ENCODE measurements at regions not wholly inside any gene's neighbourhood (a gene's known extent, or its start where the extent isn't known, plus 50 kb on each side); places are given as distances from the start of the nearest gene placed in this dataset.

- Histone ChIP-seq H3K4me3 (no peak overlapping the region), H3K9me3 (replicated peaks) (no peaks in the 10 kb centered on the region), H3K4me1 (replicated peaks) (no peaks in the 10 kb centered on the region), H3K27me3 (replicated peaks) (no peaks in the 10 kb centered on the region), H3K36me3 (no peaks in the 10 kb centered on the region), H3K27ac (no peak overlapping the region)
- no peak for DNase-seq (ENCODE audit: low read depth in 1 of 2, low spot score in 2 of 2)
These were observed 322.7 kb downstream of the NPIPA8 start for GRCh38 chr16:18013863-18014262.

- H3K9me3 ChIP-seq (replicated peaks): no peaks in the 10 kb centered on the region
- no peak overlapping the region for H3K27ac ChIP-seq
- no peak for DNase-seq (ENCODE audit: low read depth in 1 of 2, low spot score in 2 of 2)
- no peaks in the 10 kb centered on the region; the same call in 1 of the 2 replicates for H3K27me3 ChIP-seq (replicated peaks)
- H3K4me3 ChIP-seq: no peak overlapping the region
- H3K4me1 ChIP-seq (replicated peaks): no peaks in the 10 kb centered on the region
- no peaks in the 10 kb centered on the region; the same call in 1 of the 2 replicates for H3K36me3 ChIP-seq
These were observed 328.2 kb downstream of the NPIPA8 start for GRCh38 chr16:18008356-18008755.

GRCh38 chr16:18003033-18003432 lies 333.5 kb downstream of the NPIPA8 start:
- Histone ChIP-seq H3K4me1 (replicated peaks) (no peaks in the 10 kb centered on the region), H3K27ac (no peak overlapping the region), H3K27me3 (replicated peaks) (no peaks in the 10 kb centered on the region; the same call in 1 of the 2 replicates), H3K36me3 (no peaks in the 10 kb centered on the region; the same call in 1 of the 2 replicates), H3K9me3 (replicated peaks) (no peaks in the 10 kb centered on the region), H3K4me3 (no peak overlapping the region)
- no peak for DNase-seq (ENCODE audit: low read depth in 1 of 2, low spot score in 2 of 2)

- H3K4me3 ChIP-seq: no peak overlapping the region
- no peak overlapping the region for H3K27ac ChIP-seq
- no peak for DNase-seq (ENCODE audit: low read depth in 1 of 2, low spot score in 2 of 2)
- H3K36me3 ChIP-seq: no peaks in the 10 kb centered on the region
- no peaks in the 10 kb centered on the region for H3K4me1 ChIP-seq (replicated peaks)
- H3K27me3 ChIP-seq (replicated peaks): no peaks in the 10 kb centered on the region
- no peaks in the 10 kb centered on the region for H3K9me3 ChIP-seq (replicated peaks)
These were observed 337.5 kb downstream of the NPIPA8 start for GRCh38 chr16:17998996-17999395.

GRCh38 chr16:17998550-17998949 lies 338.0 kb downstream of the NPIPA8 start:
- Histone ChIP-seq H3K27ac (no peak overlapping the region), H3K9me3 (replicated peaks) (no peaks in the 10 kb centered on the region), H3K4me1 (replicated peaks) (no peaks in the 10 kb centered on the region), H3K36me3 (no peaks in the 10 kb centered on the region), H3K4me3 (no peak overlapping the region), H3K27me3 (replicated peaks) (no peaks in the 10 kb centered on the region)
- no peak for DNase-seq (ENCODE audit: low read depth in 1 of 2, low spot score in 2 of 2)

- no peaks in the 10 kb centered on the region for H3K4me1 ChIP-seq (replicated peaks)
- DNase-seq (ENCODE audit: low read depth in 1 of 2, low spot score in 2 of 2): no peak
- no peaks in the 10 kb centered on the region for H3K36me3 ChIP-seq
- no peak overlapping the region for H3K27ac ChIP-seq
- no peaks in the 10 kb centered on the region for H3K9me3 ChIP-seq (replicated peaks)
- no peaks in the 10 kb centered on the region for H3K27me3 ChIP-seq (replicated peaks)
- H3K4me3 ChIP-seq: no peak overlapping the region
These were observed 342.5 kb downstream of the NPIPA8 start for GRCh38 chr16:17994027-17994426.

GRCh38 chr16:17992416-17992815 lies 344.1 kb downstream of the NPIPA8 start:
- Histone ChIP-seq H3K4me1 (replicated peaks) (no peaks in the 10 kb centered on the region), H3K4me3 (no peak overlapping the region), H3K9me3 (replicated peaks) (no peaks in the 10 kb centered on the region), H3K27me3 (replicated peaks) (no peaks in the 10 kb centered on the region), H3K36me3 (no peaks in the 10 kb centered on the region), H3K27ac (no peak overlapping the region)
- no peak for DNase-seq (ENCODE audit: low read depth in 1 of 2, low spot score in 2 of 2)

GRCh38 chr16:17989255-17989654 lies 347.3 kb downstream of the NPIPA8 start:
- DNase-seq (ENCODE audit: low read depth in 1 of 2, low spot score in 2 of 2): no peak
- Histone ChIP-seq H3K27me3 (replicated peaks) (no peaks in the 10 kb centered on the region), H3K4me3 (no peak overlapping the region), H3K9me3 (replicated peaks) (no peaks in the 10 kb centered on the region), H3K4me1 (replicated peaks) (no peaks in the 10 kb centered on the region), H3K36me3 (no peaks in the 10 kb centered on the region), H3K27ac (no peak overlapping the region)

- Histone ChIP-seq H3K27ac (no peak overlapping the region), H3K4me3 (no peak overlapping the region), H3K4me1 (replicated peaks) (no peaks in the 10 kb centered on the region), H3K9me3 (replicated peaks) (no peaks in the 10 kb centered on the region), H3K36me3 (no peaks in the 10 kb centered on the region), H3K27me3 (replicated peaks) (no peaks in the 10 kb centered on the region)
- no peak for DNase-seq (ENCODE audit: low read depth in 1 of 2, low spot score in 2 of 2)
These were observed 347.7 kb downstream of the NPIPA8 start for GRCh38 chr16:17988839-17989238.

GRCh38 chr16:17986991-17987390 lies 349.5 kb downstream of the NPIPA8 start:
- H3K4me3 ChIP-seq: no peak overlapping the region
- H3K27me3 ChIP-seq (replicated peaks): no peaks in the 10 kb centered on the region
- DNase-seq (ENCODE audit: low read depth in 1 of 2, low spot score in 2 of 2): no peak
- no peaks in the 10 kb centered on the region for H3K36me3 ChIP-seq
- no peak overlapping the region for H3K27ac ChIP-seq
- H3K4me1 ChIP-seq (replicated peaks): no peaks in the 10 kb centered on the region
- H3K9me3 ChIP-seq (replicated peaks): no peaks in the 10 kb centered on the region

GRCh38 chr16:17984810-17985209 lies 351.7 kb downstream of the NPIPA8 start:
- Histone ChIP-seq H3K36me3 (no peaks in the 10 kb centered on the region), H3K27me3 (replicated peaks) (no peaks in the 10 kb centered on the region), H3K4me3 (no peak overlapping the region), H3K9me3 (replicated peaks) (no peaks in the 10 kb centered on the region), H3K4me1 (replicated peaks) (no peaks in the 10 kb centered on the region), H3K27ac (no peak overlapping the region)
- no peak for DNase-seq (ENCODE audit: low read depth in 1 of 2, low spot score in 2 of 2)

- no peak for DNase-seq (ENCODE audit: low read depth in 1 of 2, low spot score in 2 of 2)
- Histone ChIP-seq H3K4me1 (replicated peaks) (no peaks in the 10 kb centered on the region), H3K4me3 (no peak overlapping the region), H3K27ac (no peak overlapping the region), H3K9me3 (replicated peaks) (no peaks in the 10 kb centered on the region), H3K36me3 (no peaks in the 10 kb centered on the region), H3K27me3 (replicated peaks) (no peaks in the 10 kb centered on the region)
These were observed 352.5 kb downstream of the NPIPA8 start for GRCh38 chr16:17983847-17984639.

GRCh38 chr16:17983114-17983513 lies 353.4 kb downstream of the NPIPA8 start:
- Histone ChIP-seq H3K27ac (no peak overlapping the region), H3K4me3 (no peak overlapping the region), H3K36me3 (no peaks in the 10 kb centered on the region), H3K4me1 (replicated peaks) (no peaks in the 10 kb centered on the region), H3K9me3 (replicated peaks) (no peaks in the 10 kb centered on the region), H3K27me3 (replicated peaks) (no peaks in the 10 kb centered on the region)
- no peak for DNase-seq (ENCODE audit: low read depth in 1 of 2, low spot score in 2 of 2)

- Histone ChIP-seq H3K27me3 (replicated peaks) (no peaks in the 10 kb centered on the region), H3K4me3 (no peak overlapping the region), H3K27ac (no peak overlapping the region), H3K36me3 (no peaks in the 10 kb centered on the region), H3K4me1 (replicated peaks) (no peaks in the 10 kb centered on the region), H3K9me3 (replicated peaks) (no peaks in the 10 kb centered on the region)
- DNase-seq (ENCODE audit: low read depth in 1 of 2, low spot score in 2 of 2): no peak
These were observed 359.3 kb downstream of the NPIPA8 start for GRCh38 chr16:17977260-17977659.

- no peaks in the 10 kb centered on the region for H3K36me3 ChIP-seq
- H3K27me3 ChIP-seq (replicated peaks): no peaks in the 10 kb centered on the region
- H3K4me1 ChIP-seq (replicated peaks): no peaks in the 10 kb centered on the region
- no peak for DNase-seq (ENCODE audit: low read depth in 1 of 2, low spot score in 2 of 2)
- H3K9me3 ChIP-seq (replicated peaks): no peaks in the 10 kb centered on the region
- H3K27ac ChIP-seq: no peak overlapping the region
- no peak overlapping the region for H3K4me3 ChIP-seq
These were observed 364.0 kb downstream of the NPIPA8 start for GRCh38 chr16:17972460-17972943.
